ENCODE measurements at regions not wholly inside any gene's neighbourhood (a gene's known extent, or its start where the extent isn't known, plus 50 kb on each side); places are given as distances from the start of the nearest gene placed in this dataset.
A peak's percentile ranks its signal among the peaks of the same experiment; 100 is the strongest.

GRCh38 chr7:27377988-27378387, 135.4 kb downstream of the EVX1 start:
- H4K12ac ChIP-seq (ENCODE audit: low read depth, low read length): no peak overlapping the region
- H2AK5ac ChIP-seq (ENCODE audit: low read length): no peak overlapping the region
- peaks cover 8 to 19% of the 10 kb centered on the region in 2 experiments for H3K4me1 ChIP-seq (ENCODE audit: control insufficient read depth in 1 of 2, insufficient read depth in 2 of 2, low read length in 2 of 2)
- H3K27me3 ChIP-seq (ENCODE audit: insufficient read depth, low read length): no peaks in the 10 kb centered on the region
- no peak overlapping the region for H3K4me2 ChIP-seq (ENCODE audit: low read length)
- no peaks in the 10 kb centered on the region for H3K36me3 ChIP-seq (ENCODE audit: control insufficient read depth in 1 of 2, insufficient read depth in 2 of 2, low read length in 2 of 2)
- no peaks in the 10 kb centered on the region for H3K79me2 ChIP-seq (ENCODE audit: control insufficient read depth, insufficient read depth, low read length, poor library complexity)
- H2BK12ac ChIP-seq (ENCODE audit: low read length): no peak overlapping the region
- H3K9ac ChIP-seq (ENCODE audit: low read length): no peak overlapping the region
- H4K8ac ChIP-seq (ENCODE audit: low read depth, low read length): no peak overlapping the region
- peak overlapping the region; percentile 53 for H4K91ac ChIP-seq (ENCODE audit: low read depth, low read length)
- peaks cover 12% of the 10 kb centered on the region for H3K79me1 ChIP-seq (ENCODE audit: low read length)
- H3K27ac ChIP-seq (ENCODE audit: low read depth, low read length): no peak overlapping the region
- WGBS (ENCODE audit: extremely low coverage, insufficient coverage, insufficient read length): 100% methylated on average over 3 of the region's 8 CpGs
- H3K14ac ChIP-seq (ENCODE audit: low read length): no peak overlapping the region
- no peak overlapping the region for H2BK120ac ChIP-seq (ENCODE audit: insufficient read depth, low read length, poor library complexity)
- H3K9me3 ChIP-seq (ENCODE audit: insufficient read depth, low read depth, low read length): no peaks in the 10 kb centered on the region
- no peak overlapping the region for H3K23ac ChIP-seq (ENCODE audit: low read length)
- H3K18ac ChIP-seq (ENCODE audit: low read length): no peak overlapping the region
- no peak overlapping the region for H2BK5ac ChIP-seq (ENCODE audit: low read depth, low read length, poor library complexity)
- no peak for DNase-seq
- no peak overlapping the region for H3K4ac ChIP-seq (ENCODE audit: low read depth, low read length)
- H2AFZ ChIP-seq (ENCODE audit: insufficient read depth, low read length, poor library complexity): no peak overlapping the region
- H3K4me3 ChIP-seq (ENCODE audit: low read depth, low read length): no peak overlapping the region

- Histone ChIP-seq H3K4me1 (ENCODE audit: control insufficient read depth in 1 of 2, insufficient read depth in 2 of 2, low read length in 2 of 2) (no peaks in the 10 kb centered on the region), H3K36me3 (ENCODE audit: control insufficient read depth in 1 of 2, insufficient read depth in 2 of 2, low read length in 2 of 2) (no peaks in the 10 kb centered on the region), H4K91ac (ENCODE audit: low read depth, low read length) (no peak overlapping the region), H3K79me2 (ENCODE audit: control insufficient read depth, insufficient read depth, low read length, poor library complexity) (no peaks in the 10 kb centered on the region), H2BK12ac (ENCODE audit: low read length) (no peak overlapping the region), H3K18ac (ENCODE audit: low read length) (no peak overlapping the region), H3K9me3 (ENCODE audit: insufficient read depth, low read depth, low read length) (no peaks in the 10 kb centered on the region), H3K23ac (ENCODE audit: low read length) (no peak overlapping the region), H3K4me3 (ENCODE audit: low read depth, low read length) (no peak overlapping the region), H3K4ac (ENCODE audit: low read depth, low read length) (no peak overlapping the region), H3K79me1 (ENCODE audit: low read length) (no peaks in the 10 kb centered on the region), H2AFZ (ENCODE audit: insufficient read depth, low read length, poor library complexity) (no peak overlapping the region), H3K9ac (ENCODE audit: low read length) (no peak overlapping the region), H4K12ac (ENCODE audit: low read depth, low read length) (no peak overlapping the region), H2AK5ac (ENCODE audit: low read length) (no peak overlapping the region), H3K4me2 (ENCODE audit: low read length) (no peak overlapping the region), H3K27ac (ENCODE audit: low read depth, low read length) (no peak overlapping the region), H3K27me3 (ENCODE audit: insufficient read depth, low read length) (no peaks in the 10 kb centered on the region), H4K8ac (ENCODE audit: low read depth, low read length) (no peak overlapping the region), H3K14ac (ENCODE audit: low read length) (no peak overlapping the region), H2BK120ac (ENCODE audit: insufficient read depth, low read length, poor library complexity) (no peak overlapping the region), H2BK5ac (ENCODE audit: low read depth, low read length, poor library complexity) (no peak overlapping the region)
- WGBS (ENCODE audit: extremely low coverage, insufficient coverage, insufficient read length): no CpG with 5 or more reads among the region's 4 CpGs
- no peak for DNase-seq
Observed at GRCh38 chr7:27382307-27382706, 139.7 kb downstream of the EVX1 start.

- Histone ChIP-seq H2BK12ac (ENCODE audit: low read length) (no peak overlapping the region), H3K4ac (ENCODE audit: low read depth, low read length) (no peak overlapping the region), H4K91ac (ENCODE audit: low read depth, low read length) (no peak overlapping the region), H3K4me2 (ENCODE audit: low read length) (no peak overlapping the region), H2BK120ac (ENCODE audit: insufficient read depth, low read length, poor library complexity) (no peak overlapping the region), H3K79me2 (ENCODE audit: control insufficient read depth, insufficient read depth, low read length, poor library complexity) (no peaks in the 10 kb centered on the region), H3K27me3 (ENCODE audit: insufficient read depth, low read length) (no peaks in the 10 kb centered on the region), H3K23ac (ENCODE audit: low read length) (no peak overlapping the region), H3K36me3 (ENCODE audit: control insufficient read depth in 1 of 2, insufficient read depth in 2 of 2, low read length in 2 of 2) (no peaks in the 10 kb centered on the region), H3K4me1 (ENCODE audit: control insufficient read depth in 1 of 2, insufficient read depth in 2 of 2, low read length in 2 of 2) (no peaks in the 10 kb centered on the region), H2BK5ac (ENCODE audit: low read depth, low read length, poor library complexity) (no peak overlapping the region), H2AK5ac (ENCODE audit: low read length) (no peak overlapping the region), H2AFZ (ENCODE audit: insufficient read depth, low read length, poor library complexity) (no peak overlapping the region), H3K9ac (ENCODE audit: low read length) (no peak overlapping the region), H4K12ac (ENCODE audit: low read depth, low read length) (no peak overlapping the region), H3K14ac (ENCODE audit: low read length) (no peak overlapping the region), H3K27ac (ENCODE audit: low read depth, low read length) (no peak overlapping the region), H3K4me3 (ENCODE audit: low read depth, low read length) (no peak overlapping the region), H4K8ac (ENCODE audit: low read depth, low read length) (no peak overlapping the region), H3K18ac (ENCODE audit: low read length) (no peak overlapping the region), H3K9me3 (ENCODE audit: insufficient read depth, low read depth, low read length) (no peaks in the 10 kb centered on the region), H3K79me1 (ENCODE audit: low read length) (no peaks in the 10 kb centered on the region)
- no peak for DNase-seq
- WGBS (ENCODE audit: extremely low coverage, insufficient coverage, insufficient read length): no CpG with 5 or more reads among the region's 6 CpGs
Observed at GRCh38 chr7:27386581-27386980, 144.0 kb downstream of the EVX1 start.

GRCh38 chr7:27387864-27388263, 145.3 kb downstream of the EVX1 start:
- Histone ChIP-seq H3K23ac (ENCODE audit: low read length) (no peak overlapping the region), H3K79me1 (ENCODE audit: low read length) (no peaks in the 10 kb centered on the region), H3K9ac (ENCODE audit: low read length) (no peak overlapping the region), H2AK5ac (ENCODE audit: low read length) (no peak overlapping the region), H3K4ac (ENCODE audit: low read depth, low read length) (no peak overlapping the region), H3K27me3 (ENCODE audit: insufficient read depth, low read length) (no peaks in the 10 kb centered on the region), H2BK120ac (ENCODE audit: insufficient read depth, low read length, poor library complexity) (no peak overlapping the region), H3K36me3 (ENCODE audit: control insufficient read depth in 1 of 2, insufficient read depth in 2 of 2, low read length in 2 of 2) (no peaks in the 10 kb centered on the region), H3K9me3 (ENCODE audit: insufficient read depth, low read depth, low read length) (no peaks in the 10 kb centered on the region), H3K27ac (ENCODE audit: low read depth, low read length) (no peak overlapping the region), H2AFZ (ENCODE audit: insufficient read depth, low read length, poor library complexity) (no peak overlapping the region), H3K4me1 (ENCODE audit: control insufficient read depth in 1 of 2, insufficient read depth in 2 of 2, low read length in 2 of 2) (no peaks in the 10 kb centered on the region), H2BK12ac (ENCODE audit: low read length) (no peak overlapping the region), H3K79me2 (ENCODE audit: control insufficient read depth, insufficient read depth, low read length, poor library complexity) (no peaks in the 10 kb centered on the region), H3K4me2 (ENCODE audit: low read length) (no peak overlapping the region), H4K12ac (ENCODE audit: low read depth, low read length) (no peak overlapping the region), H3K14ac (ENCODE audit: low read length) (no peak overlapping the region), H4K8ac (ENCODE audit: low read depth, low read length) (no peak overlapping the region), H3K18ac (ENCODE audit: low read length) (no peak overlapping the region), H2BK5ac (ENCODE audit: low read depth, low read length, poor library complexity) (no peak overlapping the region), H4K91ac (ENCODE audit: low read depth, low read length) (no peak overlapping the region), H3K4me3 (ENCODE audit: low read depth, low read length) (no peak overlapping the region)
- no peak for DNase-seq
- WGBS (ENCODE audit: extremely low coverage, insufficient coverage, insufficient read length): no CpG with 5 or more reads among the region's 4 CpGs

Measured in trophoblast cell (in vitro differentiated cells and primary cell).